NCI-H82 treated with DMSO at 0.1 percent for 48 hours (cell line): ENCODE measurements at regions not wholly inside any gene's neighbourhood (a gene's known extent, or its start where the extent isn't known, plus 50 kb on each side); places are given as distances from the start of the nearest gene placed in this dataset.

ENCODE experiments used
- DNase-seq: peaks from one replicate; lab custom pipeline; 2025; ENCODE audit not compliant: unreplicated experiment; lab: John Stamatoyannopoulos, UW

GRCh38 chr5:23253621-23254198, 253.7 kb upstream of the PRDM9 start:
- no peak for DNase-seq

GRCh38 chr5:23242891-23243290, 264.5 kb upstream of the PRDM9 start:
- DNase-seq: no peak

GRCh38 chr5:23235246-23235645, 272.2 kb upstream of the PRDM9 start:
- no peak for DNase-seq

- no peak for DNase-seq
These were observed 273.2 kb upstream of the PRDM9 start for GRCh38 chr5:23234197-23234596.

GRCh38 chr5:23223846-23224245, 283.6 kb upstream of the PRDM9 start:
- no peak for DNase-seq

GRCh38 chr5:23221831-23222230, 285.6 kb upstream of the PRDM9 start:
- no peak for DNase-seq

- no peak for DNase-seq
These were observed 290.2 kb upstream of the PRDM9 start for GRCh38 chr5:23217159-23217558.

GRCh38 chr5:23216345-23216744, 291.1 kb upstream of the PRDM9 start:
- no peak for DNase-seq

- DNase-seq: peak; percentile 39
These were observed 298.4 kb upstream of the PRDM9 start for GRCh38 chr5:23208959-23209431.

- no peak for DNase-seq
These were observed 303.3 kb upstream of the PRDM9 start for GRCh38 chr5:23204111-23204510.

- DNase-seq: no peak
These were observed 316.7 kb upstream of the CDH12 start for GRCh38 chr5:23169660-23170416.

GRCh38 chr5:23164971-23165370, 311.8 kb upstream of the CDH12 start:
- DNase-seq: no peak

- DNase-seq: no peak
These were observed 305.0 kb upstream of the CDH12 start for GRCh38 chr5:23158179-23158578.

- DNase-seq: no peak
These were observed 304.6 kb upstream of the CDH12 start for GRCh38 chr5:23157716-23158115.

- DNase-seq: no peak
These were observed 304.0 kb upstream of the CDH12 start for GRCh38 chr5:23157169-23157568.

- no peak for DNase-seq
These were observed 294.5 kb upstream of the CDH12 start for GRCh38 chr5:23147625-23148024.

- DNase-seq: no peak
These were observed 293.0 kb upstream of the CDH12 start for GRCh38 chr5:23146183-23146582.

GRCh38 chr5:23139338-23140171, 286.4 kb upstream of the CDH12 start:
- peak; percentile 47 for DNase-seq

GRCh38 chr5:23136958-23137357, 283.8 kb upstream of the CDH12 start:
- no peak for DNase-seq

- DNase-seq: no peak
These were observed 279.1 kb upstream of the CDH12 start for GRCh38 chr5:23132231-23132630.

- no peak for DNase-seq
These were observed 259.1 kb upstream of the CDH12 start for GRCh38 chr5:23112237-23112636.

- no peak for DNase-seq
These were observed 251.9 kb upstream of the CDH12 start for GRCh38 chr5:23105021-23105420.
